ENCODE measurements at regions not wholly inside any gene's neighbourhood (a gene's known extent, or its start where the extent isn't known, plus 50 kb on each side); places are given as distances from the start of the nearest gene placed in this dataset.

DNA sequence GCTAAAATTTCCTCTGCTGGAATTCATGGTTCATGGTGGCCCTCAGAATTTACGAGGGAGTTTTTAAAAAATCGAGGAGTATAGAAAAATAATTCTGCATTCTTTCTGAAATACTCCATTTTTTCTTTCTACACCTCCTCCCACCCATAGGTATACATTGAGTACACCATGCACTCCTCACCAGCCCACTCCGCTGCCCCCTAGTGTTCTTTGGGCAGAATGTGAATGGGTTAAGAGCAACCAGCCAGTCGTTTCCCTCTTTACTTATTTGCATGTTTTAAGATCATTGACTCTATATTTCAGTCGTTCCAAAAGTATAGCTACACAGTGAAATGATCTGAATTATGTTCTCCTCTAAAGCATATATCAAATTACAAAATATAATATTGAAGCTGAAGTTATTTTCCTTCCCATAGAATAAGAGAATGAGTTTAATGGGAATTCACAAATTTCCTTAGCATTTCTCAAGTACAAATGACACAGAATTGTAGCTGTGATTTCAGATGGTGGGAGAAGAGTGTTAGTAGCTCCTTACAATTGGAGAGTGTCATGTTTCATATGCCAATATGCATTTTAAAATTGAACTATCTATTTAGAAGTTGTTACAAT, 977.7 kb upstream of the SLC35B3 start:
- TF ChIP-seq, protein P1, sequence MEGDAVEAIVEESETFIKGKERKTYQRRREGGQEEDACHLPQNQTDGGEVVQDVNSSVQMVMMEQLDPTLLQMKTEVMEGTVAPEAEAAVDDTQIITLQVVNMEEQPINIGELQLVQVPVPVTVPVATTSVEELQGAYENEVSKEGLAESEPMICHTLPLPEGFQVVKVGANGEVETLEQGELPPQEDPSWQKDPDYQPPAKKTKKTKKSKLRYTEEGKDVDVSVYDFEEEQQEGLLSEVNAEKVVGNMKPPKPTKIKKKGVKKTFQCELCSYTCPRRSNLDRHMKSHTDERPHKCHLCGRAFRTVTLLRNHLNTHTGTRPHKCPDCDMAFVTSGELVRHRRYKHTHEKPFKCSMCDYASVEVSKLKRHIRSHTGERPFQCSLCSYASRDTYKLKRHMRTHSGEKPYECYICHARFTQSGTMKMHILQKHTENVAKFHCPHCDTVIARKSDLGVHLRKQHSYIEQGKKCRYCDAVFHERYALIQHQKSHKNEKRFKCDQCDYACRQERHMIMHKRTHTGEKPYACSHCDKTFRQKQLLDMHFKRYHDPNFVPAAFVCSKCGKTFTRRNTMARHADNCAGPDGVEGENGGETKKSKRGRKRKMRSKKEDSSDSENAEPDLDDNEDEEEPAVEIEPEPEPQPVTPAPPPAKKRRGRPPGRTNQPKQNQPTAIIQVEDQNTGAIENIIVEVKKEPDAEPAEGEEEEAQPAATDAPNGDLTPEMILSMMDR (conservative IDR thresholded peaks at IDR 0.05; ENCODE audit: low read length), result peak; percentile 67
- H3K4me3 ChIP-seq (ENCODE audit: low read length), result no peak overlapping the region
- DNase-seq (ENCODE audit: low read depth), result peak; percentile 13

DNA sequence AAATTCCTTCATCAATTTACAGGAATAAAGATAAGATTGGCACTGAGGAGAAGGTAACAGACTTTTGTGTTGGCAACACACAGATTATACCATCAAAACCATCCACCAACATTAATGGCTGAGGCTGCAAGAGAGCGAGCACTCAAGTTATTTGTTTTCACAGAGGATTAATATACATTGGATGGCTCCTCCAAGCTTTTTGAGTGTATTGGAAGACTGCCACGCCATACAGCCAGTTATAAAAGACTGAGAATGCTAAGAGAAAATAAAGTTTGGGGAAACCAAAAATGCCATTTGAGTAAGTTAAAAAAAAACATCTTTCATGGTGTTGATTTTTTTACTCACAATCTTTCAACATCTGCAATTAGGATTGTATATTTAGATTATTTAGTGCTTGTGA, 973.8 kb upstream of the SLC35B3 start:
- TF ChIP-seq, protein P1 (conservative IDR thresholded peaks at IDR 0.05; ENCODE audit: low read length), result no peak
- H3K4me3 ChIP-seq (ENCODE audit: low read length), result no peak overlapping the region
- DNase-seq (ENCODE audit: low read depth), result no peak

DNA sequence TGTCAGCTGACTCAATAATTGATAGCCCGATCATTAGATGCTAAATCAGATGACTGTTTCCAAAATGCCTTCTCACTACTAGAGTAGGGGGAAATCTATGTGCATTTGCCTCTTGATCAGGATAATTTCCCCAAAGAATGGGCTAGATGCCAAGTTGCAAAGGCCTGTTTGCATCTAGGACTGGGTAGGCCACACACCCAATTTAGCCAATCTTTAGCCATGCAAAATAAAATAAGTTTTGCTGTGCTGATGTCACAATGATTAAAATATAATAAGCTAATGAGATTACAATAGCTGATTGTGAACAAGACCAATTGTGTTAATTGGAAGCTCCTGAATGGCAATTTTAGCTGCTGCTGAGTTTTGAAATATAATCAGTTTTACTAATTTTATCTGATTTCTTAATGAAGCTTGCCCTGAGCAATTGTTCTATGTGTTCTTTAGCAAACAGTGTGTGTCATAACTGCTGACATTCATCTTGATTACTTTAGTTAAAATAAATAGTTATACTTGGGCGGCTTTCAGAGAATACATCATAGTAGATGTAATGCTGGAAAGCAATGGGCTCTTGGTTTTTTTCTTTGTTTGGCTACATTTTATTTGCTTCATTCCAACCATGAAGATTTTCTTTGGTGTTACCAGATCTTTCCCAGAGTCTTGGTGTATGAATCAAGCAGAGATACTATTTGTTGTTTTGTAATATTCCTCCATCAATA, 973.2 kb upstream of the SLC35B3 start:
- TF ChIP-seq, protein P1 (conservative IDR thresholded peaks at IDR 0.05; ENCODE audit: low read length), result no peak
- DNase-seq (ENCODE audit: low read depth), result no peak
- no peak overlapping the region for H3K4me3 ChIP-seq (ENCODE audit: low read length)

DNA sequence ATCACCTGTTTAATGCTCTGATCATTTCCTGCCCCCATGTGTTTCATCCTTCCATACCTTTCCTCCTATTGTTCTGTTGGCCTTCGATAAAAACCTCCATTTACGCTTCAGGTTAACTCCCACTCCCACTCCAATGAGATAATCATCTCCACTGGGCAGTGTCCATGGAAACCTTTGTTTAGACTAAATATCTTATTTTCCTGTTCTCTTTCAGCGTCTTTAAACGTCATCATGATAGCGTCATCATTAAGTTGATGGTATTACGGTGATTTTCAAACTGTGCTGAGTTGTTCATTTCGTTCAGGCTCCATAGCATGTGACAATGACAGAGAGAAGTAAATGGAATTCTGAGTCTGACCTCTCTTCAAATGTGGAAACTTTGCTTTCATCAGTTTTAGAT, 970.5 kb upstream of the SLC35B3 start:
- no peak for DNase-seq (ENCODE audit: low read depth)
- TF ChIP-seq, protein P1 (conservative IDR thresholded peaks at IDR 0.05; ENCODE audit: low read length), result no peak

DNA sequence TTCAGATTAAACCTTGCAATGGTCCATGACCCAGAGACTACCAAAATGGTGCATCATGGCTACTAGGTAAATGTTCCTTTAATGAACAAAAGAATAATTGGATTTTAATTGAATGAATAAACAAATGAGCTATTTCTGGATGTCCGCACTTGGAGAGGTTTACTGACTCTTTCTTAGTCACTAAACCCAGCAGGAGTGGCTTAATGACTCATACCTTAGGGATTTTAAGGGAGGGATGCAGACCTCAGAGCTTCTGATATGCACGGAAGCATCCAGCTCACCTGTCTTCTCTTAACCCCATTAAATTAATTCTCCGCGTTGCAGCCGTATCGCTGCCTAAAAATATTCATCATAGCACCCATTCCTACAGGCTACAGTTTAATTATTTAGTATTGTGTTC, 970.0 kb upstream of the SLC35B3 start:
- no peak overlapping the region for H3K4me3 ChIP-seq (ENCODE audit: low read length)
- peak; percentile 41 for DNase-seq (ENCODE audit: low read depth)
- TF ChIP-seq, protein P1 (conservative IDR thresholded peaks at IDR 0.05; ENCODE audit: low read length), result no peak

More for the DNA sequence above, 970.5 kb upstream of the SLC35B3 start:
- no peak overlapping the region for H3K4me3 ChIP-seq (ENCODE audit: low read length)

DNA sequence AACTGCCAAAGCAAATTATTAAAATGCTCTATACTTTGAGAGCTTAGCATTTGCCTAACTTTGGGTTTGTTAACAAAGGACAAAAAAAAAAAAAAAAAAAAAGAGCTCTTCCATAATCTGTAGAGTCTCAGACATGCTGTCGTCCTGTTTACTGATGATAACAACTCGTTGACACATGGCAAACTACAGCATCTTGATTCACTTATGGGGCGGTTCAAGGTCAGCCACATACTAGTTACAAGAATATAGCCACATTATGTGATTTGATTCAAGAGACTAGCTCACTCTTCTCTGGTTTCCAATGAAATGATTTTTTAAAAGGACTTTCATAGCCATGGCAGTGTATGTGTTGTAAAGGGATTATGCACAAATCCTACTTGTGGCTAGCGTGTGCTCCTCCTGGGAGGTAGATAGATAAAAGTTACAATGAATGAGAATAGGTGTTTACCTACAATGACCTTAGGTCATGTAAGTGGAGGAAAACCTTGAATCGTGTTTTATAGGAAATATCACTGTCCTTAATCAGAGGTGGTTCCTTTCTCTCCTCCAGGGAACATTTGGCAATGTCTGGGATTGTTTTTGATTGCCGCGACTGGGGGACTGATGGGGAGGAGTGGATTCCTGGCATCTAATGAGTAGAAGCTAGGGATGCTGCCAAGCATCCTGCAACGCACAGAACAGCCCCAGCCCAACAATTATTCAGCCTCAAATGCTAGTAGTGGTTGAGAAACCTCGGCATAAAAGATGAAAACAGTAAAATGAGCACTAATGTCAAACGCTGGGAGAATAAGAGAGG, 969.2 kb upstream of the SLC35B3 start:
- TF ChIP-seq, protein P1 (conservative IDR thresholded peaks at IDR 0.05; ENCODE audit: low read length), result no peak
- H3K4me3 ChIP-seq (ENCODE audit: low read length), result no peak overlapping the region
- DNase-seq (ENCODE audit: low read depth), result peak; percentile 17

All from AG10803 (cell line).